Panc1 (cell line): ENCODE measurements at regions not wholly inside any gene's neighbourhood (a gene's known extent, or its start where the extent isn't known, plus 50 kb on each side); places are given as distances from the start of the nearest gene placed in this dataset.
"Not testable (repeated sequence)": the region's sequence is repeated elsewhere in the genome, so short reads cannot be mapped to it uniquely, and the experiment has no call there.

ENCODE experiments used
- ATAC-seq: fragments of 200-7000 bp; cut with Tn5 transposase; 2 replicates; pipeline ENCODE4 v1.9.1; 2020; ENCODE audit warnings: mild to moderate bottlenecking, moderate library complexity
- BruUV-seq: library from RNA; stranded (reverse); fragments of 400-500 nt; replicated peaks from 2 replicates; lab custom pipeline; 2021; lab: Mats Ljungman, UMichigan
- CTCF ChIA-PET: fragments of 300-600 bp; sonication (Branson Sonifier 250); formaldehyde crosslinking; loops from one replicate; lab custom pipeline; 2022; ENCODE audit warnings: antibody characterized with exemption; lab: Charles Lee
- POLR2A ChIA-PET: fragments of 300-600 bp; sonication (Branson Sonifier 250); formaldehyde crosslinking; loops from one replicate; lab custom pipeline; 2022; ENCODE audit warnings: antibody characterized with exemption; lab: Charles Lee
- DNase-seq: peaks from one replicate; pipeline ENCODE4 v3.0.0-alpha.2; 2010; ENCODE audit warnings: low read depth, low spot score
- H3K27ac ChIP-seq: 2 replicates; pipeline ENCODE4 v1.5.1; 2011; ENCODE audit warnings: mild to moderate bottlenecking, low read length, inconsistent platforms
- H3K27me3 ChIP-seq: fragments of 200-500 bp; sonication (Bioruptor generic); 2 replicates; pipeline ENCODE4 v1.6.0; 2014; ENCODE audit warnings: low read length, inconsistent platforms; ENCODE audit not compliant: control insufficient read depth, insufficient read depth
- H3K36me3 ChIP-seq: fragments of 200-500 bp; sonication (Bioruptor generic); 2 replicates; pipeline ENCODE4 v1.5.1; 2014; ENCODE audit warnings: inconsistent platforms, mild to moderate bottlenecking, low read length, moderate library complexity; ENCODE audit not compliant: control insufficient read depth, insufficient read depth
- H3K4me1 ChIP-seq: 2 replicates; pipeline ENCODE4 v1.5.1; 2011; ENCODE audit warnings: inconsistent platforms, mild to moderate bottlenecking, low read length, moderate library complexity; ENCODE audit not compliant: control insufficient read depth, insufficient read depth
- H3K4me3 ChIP-seq, 2 experiments: 2 replicates each; pipeline ENCODE4 v1.5.1; 2011 to 2012; ENCODE audit warnings: low read depth in 2 of 2, low read length in 2 of 2, mild to moderate bottlenecking in 2 of 2, inconsistent platforms in 1 of 2, moderate library complexity in 1 of 2
- H3K9me3 ChIP-seq: fragments of 200-500 bp; sonication (Bioruptor generic); 2 replicates; pipeline ENCODE4 v1.5.1; 2014; ENCODE audit warnings: low read depth, mild to moderate bottlenecking, inconsistent platforms, low read length, moderate library complexity; ENCODE audit not compliant: control insufficient read depth, insufficient read depth
- CTCF ChIP-seq: fragments of 450-650 bp; IDR thresholded peaks from 2 replicates; pipeline ENCODE4 v1.5.1; 2017; ENCODE audit warnings: mild to moderate bottlenecking
- POLR2AphosphoS5 ChIP-seq: IDR thresholded peaks from 2 replicates; pipeline ENCODE4 v1.6.1; 2012; ENCODE audit warnings: mild to moderate bottlenecking, low read depth, low read length, moderate library complexity
- REST ChIP-seq, 2 experiments: IDR thresholded peaks; 2 replicates each; pipeline ENCODE4 v1.6.1; 2011 to 2012; ENCODE audit warnings: low read depth in 2 of 2, control low read depth in 1 of 2, low read length in 1 of 2, mild to moderate bottlenecking in 1 of 2, moderate library complexity in 1 of 2; ENCODE audit not compliant: insufficient read depth in 1 of 2
- SIN3A ChIP-seq: IDR thresholded peaks from 2 replicates; pipeline ENCODE4 v1.6.1; 2012; ENCODE audit warnings: low read depth, mild to moderate bottlenecking, low read length, moderate library complexity, borderline replicate concordance; ENCODE audit not compliant: insufficient read depth
- TCF7L2 ChIP-seq: IDR thresholded peaks from 2 replicates; pipeline ENCODE4 v1.6.1; 2011; ENCODE audit warnings: mild to moderate bottlenecking, low read depth, low read length, inconsistent platforms
- in situ Hi-C: cut with HindIII; loops from 2 replicates; pipeline ENCODE4 v1.10.0; 2016; ENCODE audit warnings: low sequenced_read_pairs, low pct_unique_long_range_greater_than_20kb
- intact Hi-C: fragments of 100-400 bp; cut with micrococcal nuclease; formaldehyde crosslinking; loops from one replicate; pipeline ENCODE4 v1.10.0; 2022; ENCODE audit not compliant: unreplicated experiment

DNA sequence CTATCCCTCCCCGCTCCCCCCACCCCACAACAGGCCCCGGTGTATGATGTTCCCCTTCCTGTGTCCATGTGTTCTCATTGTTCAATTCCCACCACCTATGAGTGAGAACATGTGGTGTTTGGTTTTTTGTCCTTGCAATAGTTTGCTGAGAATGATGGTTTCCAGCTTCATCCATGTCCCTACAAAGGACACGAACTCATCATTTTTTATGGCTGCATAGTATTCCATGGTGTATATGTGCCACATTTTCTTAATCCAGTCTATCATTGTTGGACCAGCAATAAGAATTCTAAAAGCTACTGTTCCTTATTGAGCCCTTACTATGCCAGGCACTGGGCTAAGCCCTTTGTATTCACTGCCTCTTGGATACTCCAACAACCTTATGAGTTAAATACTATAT, 411.2 kb downstream of the MED13L start:
- H3K9me3 ChIP-seq, DNase-seq, intact Hi-C loops, BruUV-seq, H3K4me1 ChIP-seq, H3K4me3 ChIP-seq, ATAC-seq, CTCF ChIA-PET, H3K27ac ChIP-seq, POLR2A ChIA-PET, H3K36me3 ChIP-seq, in situ Hi-C loops: not testable (repeated sequence)
- H3K27me3 ChIP-seq: peaks cover 21% of the 10 kb centered on the region

DNA sequence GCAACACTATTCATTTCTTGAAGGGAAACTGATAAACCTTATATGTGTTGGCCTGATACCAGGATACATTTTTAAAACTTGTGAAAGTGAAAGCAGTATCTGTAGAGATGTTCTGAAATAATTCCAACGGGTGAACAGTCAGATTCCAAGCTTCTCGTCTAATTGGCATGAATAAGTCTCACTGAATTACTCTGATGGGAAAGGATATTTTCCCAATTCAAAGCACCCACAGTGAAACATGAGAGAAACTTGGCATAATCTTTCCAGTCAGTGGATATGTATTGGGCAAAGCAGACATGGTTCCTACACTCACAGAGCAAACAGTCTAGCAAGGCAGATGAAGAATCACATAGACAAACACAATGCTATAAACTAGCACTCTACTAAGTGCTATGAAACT, 413.1 kb downstream of the MED13L start:
- in situ Hi-C loops: no loop called here
- BruUV-seq: no TSS peak
- no peak for TF ChIP-seq CTCF
- TF ChIP-seq SIN3A: no peak
- no peak for TF ChIP-seq REST (IDR thresholded peaks at IDR 0.05; ENCODE audit: insufficient read depth in 1 of 2, low read depth in 2 of 2, low read length in 1 of 2)

DNA sequence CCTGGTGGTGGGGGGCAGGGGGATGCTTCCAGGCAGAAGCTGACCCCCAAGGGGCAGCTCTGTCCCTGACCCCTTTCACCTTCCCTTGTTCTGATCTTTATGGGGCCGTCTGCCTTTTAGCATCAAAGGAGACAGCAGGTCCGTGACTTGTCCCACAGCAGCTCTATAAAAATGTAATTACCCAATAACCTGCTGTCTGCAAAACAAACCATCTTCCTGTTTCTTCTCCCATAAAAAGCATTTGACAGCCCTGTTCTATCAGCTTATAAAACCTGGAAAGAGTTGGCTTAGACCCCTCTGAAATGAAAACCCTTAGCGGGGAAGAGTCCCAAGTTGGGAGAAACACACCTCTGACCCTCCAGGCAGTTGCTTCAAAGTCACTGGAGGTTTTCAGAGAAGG, 416.9 kb downstream of the MED13L start:
- H3K27ac ChIP-seq: no peak overlapping the region
- no peaks in the 10 kb centered on the region for H3K36me3 ChIP-seq
- BruUV-seq: no TSS peak
- no peaks in the 10 kb centered on the region for H3K4me1 ChIP-seq
- no peak for TF ChIP-seq REST (IDR thresholded peaks at IDR 0.05; ENCODE audit: insufficient read depth in 1 of 2, low read depth in 2 of 2, low read length in 1 of 2)
- TF ChIP-seq CTCF: no peak
- TF ChIP-seq POLR2AphosphoS5: no peak
- TF ChIP-seq TCF7L2: no peak
- TF ChIP-seq SIN3A: no peak
- no peak for ATAC-seq
- in situ Hi-C loops (no loop called here), intact Hi-C loops (no loop called here)
- H3K4me3 ChIP-seq: no peak overlapping the region
- H3K27me3 ChIP-seq: peaks cover 23% of the 10 kb centered on the region
- no peaks in the 10 kb centered on the region for H3K9me3 ChIP-seq
- CTCF ChIA-PET: no interaction called here
- POLR2A ChIA-PET: no interaction called here
- no peak for DNase-seq

More for the DNA sequence above, 413.1 kb downstream of the MED13L start:
- intact Hi-C loops: no loop called here
- H3K27me3 ChIP-seq: peaks cover 21% of the 10 kb centered on the region
- H3K27ac ChIP-seq: no peak overlapping the region
- DNase-seq (no peak), ATAC-seq (no peak)
- ChIA-PET POLR2A (no interaction called here), CTCF (no interaction called here)
- no peaks in the 10 kb centered on the region for H3K9me3 ChIP-seq
- H3K4me1 ChIP-seq: no peaks in the 10 kb centered on the region
- H3K36me3 ChIP-seq: no peaks in the 10 kb centered on the region
- no peak overlapping the region for H3K4me3 ChIP-seq
